Caco-2 (cell line): ENCODE measurements at regions not wholly inside any gene's neighbourhood (a gene's known extent, or its start where the extent isn't known, plus 50 kb on each side); places are given as distances from the start of the nearest gene placed in this dataset.

Source experiments
- BruUV-seq: library from RNA; stranded (reverse); fragments of 400-500 nt; replicated peaks from 2 replicates; lab custom pipeline; 2021; lab: Mats Ljungman, UMichigan
- CTCF ChIA-PET: fragments of 300-600 bp; sonication (Branson Sonifier 250); formaldehyde crosslinking; loops from one replicate; lab custom pipeline; 2022; ENCODE audit warnings: antibody characterized with exemption; lab: Charles Lee
- POLR2A ChIA-PET: fragments of 300-600 bp; sonication (Branson Sonifier 250); formaldehyde crosslinking; loops from one replicate; lab custom pipeline; 2022; ENCODE audit warnings: antibody characterized with exemption; lab: Charles Lee
- DNase-seq, 2 experiments: peaks; one replicate each; pipeline versions ENCODE4 v3.0.0 to v3.0.0-alpha.2; 2020 to 2022
- H3K27me3 ChIP-seq: replicated peaks from 2 replicates; pipeline ENCODE4 v1.6.0; 2011; ENCODE audit warnings: low read length; ENCODE audit not compliant: control insufficient read depth, insufficient read depth
- H3K36me3 ChIP-seq: 2 replicates; pipeline ENCODE4 v1.5.1; 2011; ENCODE audit warnings: low read length; ENCODE audit not compliant: control insufficient read depth, insufficient read depth
- H3K4me1 ChIP-seq: fragments of 250-450 bp; sonication (Bioruptor Pico); 2 replicates; pipeline ENCODE4 v1.5.1; 2020; ENCODE audit warnings: mild to moderate bottlenecking
- H3K4me3 ChIP-seq: 2 replicates; pipeline ENCODE4 v1.5.1; 2011; ENCODE audit warnings: low read depth, mild to moderate bottlenecking, control low read depth, low read length
- H3K9me3 ChIP-seq: fragments of 250-450 bp; sonication (Bioruptor Pico); 2 replicates; pipeline ENCODE4 v1.5.1; 2020; ENCODE audit warnings: mild to moderate bottlenecking, moderate library complexity
- H3K27ac Mint-ChIP-seq: one replicate; pipeline ENCODE4 v1.8.0; 2022; ENCODE audit warnings: mixed read lengths; ENCODE audit not compliant: unreplicated experiment
- H3K27me3 Mint-ChIP-seq: one replicate; pipeline ENCODE4 v1.8.0; 2022; ENCODE audit warnings: mixed read lengths; ENCODE audit not compliant: insufficient read depth, unreplicated experiment
- H3K36me3 Mint-ChIP-seq: one replicate; pipeline ENCODE4 v1.8.0; 2022; ENCODE audit warnings: mild to moderate bottlenecking, mixed read lengths; ENCODE audit not compliant: insufficient read depth, unreplicated experiment
- H3K4me1 Mint-ChIP-seq: one replicate; pipeline ENCODE4 v1.8.0; 2022; ENCODE audit warnings: low read depth, mixed read lengths; ENCODE audit not compliant: unreplicated experiment
- H3K4me3 Mint-ChIP-seq: one replicate; pipeline ENCODE4 v1.8.0; 2022; ENCODE audit warnings: mild to moderate bottlenecking, moderate library complexity, mixed read lengths; ENCODE audit not compliant: unreplicated experiment
- H3K9me3 Mint-ChIP-seq: one replicate; pipeline ENCODE4 v1.8.0; 2022; ENCODE audit warnings: mixed read lengths; ENCODE audit not compliant: unreplicated experiment
- CTCF ChIP-seq, 2 experiments: fragments of 200-600 bp in 1 of 2; IDR thresholded peaks; 1 replicate in 1 of 2; 2 replicates in 1 of 2; pipeline versions ENCODE4 v1.5.1 to v1.8.0; 2011 to 2022; ENCODE audit warnings: antibody characterized with exemption in 1 of 2, control low read depth in 1 of 2, inconsistent platforms in 1 of 2, low read depth in 1 of 2, low read length in 1 of 2, mild to moderate bottlenecking in 1 of 2, moderate library complexity in 1 of 2; ENCODE audit not compliant: insufficient read depth in 1 of 2, severe bottlenecking in 1 of 2, unreplicated experiment in 1 of 2
- intact Hi-C: fragments of 100-400 bp; cut with micrococcal nuclease; formaldehyde crosslinking; loops from one replicate; pipeline ENCODE4 v1.10.0; 2022; ENCODE audit not compliant: unreplicated experiment

GRCh38 chr1:78277253-78277652, 213.5 kb upstream of the PTGFR start:
- POLR2A ChIA-PET: no interaction called here
- Histone ChIP-seq H3K9me3 (no peaks in the 10 kb centered on the region), H3K4me3 (no peak overlapping the region), H3K27me3 (no peaks in the 10 kb centered on the region), H3K36me3 (no peaks in the 10 kb centered on the region), H3K4me1 (no peaks in the 10 kb centered on the region)
- CTCF ChIA-PET: no interaction called here
- no TSS peak for BruUV-seq
- intact Hi-C loops: no loop called here
- no peak overlapping the region for H3K27ac Mint-ChIP-seq
- no peak for TF ChIP-seq CTCF (IDR thresholded peaks at IDR 0.05; ENCODE audit: insufficient read depth in 1 of 2, low read depth in 1 of 2, low read length in 1 of 2, severe bottlenecking in 1 of 2, unreplicated experiment in 1 of 2)
- H3K4me3 Mint-ChIP-seq: no peak overlapping the region
- DNase-seq: no peak
- H3K9me3 Mint-ChIP-seq: no peaks in the 10 kb centered on the region
- H3K27me3 Mint-ChIP-seq: peaks cover 5% of the 10 kb centered on the region
- peaks cover 4% of the 10 kb centered on the region for H3K4me1 Mint-ChIP-seq
- H3K36me3 Mint-ChIP-seq: no peaks in the 10 kb centered on the region

- DNase-seq: no peak
- H3K27ac Mint-ChIP-seq: no peak overlapping the region
- no peak overlapping the region for H3K4me3 ChIP-seq
- no peaks in the 10 kb centered on the region for H3K27me3 ChIP-seq
- no peaks in the 10 kb centered on the region for H3K4me1 ChIP-seq
- H3K36me3 ChIP-seq: no peaks in the 10 kb centered on the region
- no TSS peak for BruUV-seq
- no peaks in the 10 kb centered on the region for H3K9me3 Mint-ChIP-seq
- no peaks in the 10 kb centered on the region for H3K36me3 Mint-ChIP-seq
- H3K4me1 Mint-ChIP-seq: peaks cover 4% of the 10 kb centered on the region
- intact Hi-C loops: no loop called here
- no peak for TF ChIP-seq CTCF (IDR thresholded peaks at IDR 0.05; ENCODE audit: insufficient read depth in 1 of 2, low read depth in 1 of 2, low read length in 1 of 2, severe bottlenecking in 1 of 2, unreplicated experiment in 1 of 2)
- no peak overlapping the region for H3K4me3 Mint-ChIP-seq
- ChIA-PET CTCF (no interaction called here), POLR2A (no interaction called here)
- H3K9me3 ChIP-seq: no peaks in the 10 kb centered on the region
- peaks cover 3% of the 10 kb centered on the region for H3K27me3 Mint-ChIP-seq
Observed at GRCh38 chr1:78279051-78279450, 211.7 kb upstream of the PTGFR start.

- Mint-ChIP-seq H3K4me1 (peaks cover under 1% of the 10 kb centered on the region), H3K36me3 (no peaks in the 10 kb centered on the region), H3K27ac (no peak overlapping the region), H3K4me3 (no peak overlapping the region), H3K27me3 (no peaks in the 10 kb centered on the region), H3K9me3 (no peaks in the 10 kb centered on the region)
- no peak for TF ChIP-seq CTCF (IDR thresholded peaks at IDR 0.05; ENCODE audit: insufficient read depth in 1 of 2, low read depth in 1 of 2, low read length in 1 of 2, severe bottlenecking in 1 of 2, unreplicated experiment in 1 of 2)
- Histone ChIP-seq H3K4me1 (no peaks in the 10 kb centered on the region), H3K4me3 (no peak overlapping the region), H3K9me3 (no peaks in the 10 kb centered on the region), H3K27me3 (no peaks in the 10 kb centered on the region), H3K36me3 (no peaks in the 10 kb centered on the region)
- ChIA-PET POLR2A (no interaction called here), CTCF (no interaction called here)
- BruUV-seq: no TSS peak
- no peak for DNase-seq
- intact Hi-C loops: no loop called here
Observed at GRCh38 chr1:78280626-78281025, 210.1 kb upstream of the PTGFR start.
